ENCODE measurements at regions not wholly inside any gene's neighbourhood (a gene's known extent, or its start where the extent isn't known, plus 50 kb on each side); places are given as distances from the start of the nearest gene placed in this dataset.

DNA sequence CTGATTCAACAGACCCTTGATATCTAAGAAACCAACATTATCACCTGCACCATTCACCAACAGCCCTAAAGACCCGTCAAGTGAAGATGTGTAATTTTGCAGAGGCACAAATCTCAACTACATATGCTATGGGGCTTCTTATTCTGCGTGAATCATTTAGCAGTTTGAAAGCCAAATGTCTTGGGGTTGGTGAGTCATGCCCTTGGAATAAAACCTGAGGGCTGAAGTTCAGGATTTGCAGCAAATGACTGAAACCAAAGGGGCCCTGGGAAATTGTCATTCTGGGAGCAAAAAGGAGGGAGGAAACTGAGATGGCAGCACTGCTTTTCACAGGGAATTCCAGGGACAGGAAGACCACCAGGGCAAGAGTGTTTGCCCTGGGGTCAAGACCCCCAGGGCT lies 79.2 kb upstream of the TNR start:
- DNase-seq = no peak

GRCh38 chr1:175820456-175821025 lies 77.1 kb upstream of the TNR start:
- no peak for DNase-seq

DNA sequence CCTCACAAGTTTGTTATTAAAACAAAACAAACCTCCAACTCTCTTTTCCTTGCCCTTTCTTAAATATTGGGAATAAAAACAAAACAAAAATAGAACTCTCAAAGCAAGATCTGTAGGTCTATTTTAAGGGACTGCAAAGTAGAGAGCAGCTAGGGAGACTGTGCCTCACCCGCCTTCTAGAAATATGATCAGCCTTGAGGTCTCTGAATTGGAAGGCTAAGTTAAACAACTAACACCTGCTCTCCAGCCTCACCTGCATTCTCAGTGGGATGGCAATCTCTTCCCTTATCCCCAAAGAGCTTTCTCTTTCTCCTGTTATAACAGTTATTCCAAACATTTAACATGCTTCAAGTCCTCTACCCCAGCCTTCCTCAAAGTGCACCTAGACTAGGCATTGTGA lies 75.5 kb upstream of the TNR start:
- no peak for DNase-seq

GRCh38 chr1:175817445-175817844 lies 74.0 kb upstream of the TNR start:
- DNase-seq = no peak

DNA sequence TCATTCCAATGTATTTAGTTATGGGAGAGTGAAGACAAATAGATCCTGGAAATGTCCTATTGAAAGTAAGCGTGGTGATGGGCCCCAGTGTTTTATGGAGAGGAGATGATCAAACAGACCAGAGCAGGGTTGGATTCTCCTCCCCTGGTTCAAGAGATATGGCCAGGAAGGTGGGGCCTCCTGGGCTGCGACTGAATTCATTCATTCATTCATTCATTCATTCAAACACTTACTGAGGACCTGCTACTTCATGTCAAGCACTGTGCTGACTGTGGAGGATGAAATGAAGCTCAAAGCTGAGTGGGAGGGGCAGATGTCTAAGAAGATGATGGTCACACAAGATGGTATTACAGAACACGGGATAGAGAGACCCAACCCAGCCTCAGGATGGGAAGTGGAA lies 71.5 kb upstream of the TNR start:
- no peak for DNase-seq

DNA sequence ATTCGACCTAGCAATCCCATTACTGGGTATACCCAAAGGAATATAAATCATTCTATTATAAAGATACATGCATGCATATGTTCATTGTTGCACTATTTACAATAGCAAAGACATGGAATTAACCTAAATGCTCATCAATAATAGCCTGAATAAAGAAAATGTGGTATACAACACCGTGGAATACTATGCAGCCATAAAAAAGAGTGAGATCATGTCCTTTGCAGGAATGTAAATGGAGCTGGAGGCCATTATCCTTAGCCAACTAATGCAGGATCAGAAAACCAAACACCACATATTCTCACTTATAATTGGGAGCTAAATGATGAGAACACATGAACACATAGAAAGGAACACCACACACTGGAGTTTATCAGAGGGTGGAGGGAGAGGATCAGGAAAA lies 69.5 kb upstream of the TNR start:
- no peak for DNase-seq

GRCh38 chr1:175810305-175810704 lies 66.9 kb upstream of the TNR start:
- no peak for DNase-seq

- no peak for DNase-seq
These were observed 65.6 kb upstream of the TNR start for GRCh38 chr1:175808999-175809398.

DNA sequence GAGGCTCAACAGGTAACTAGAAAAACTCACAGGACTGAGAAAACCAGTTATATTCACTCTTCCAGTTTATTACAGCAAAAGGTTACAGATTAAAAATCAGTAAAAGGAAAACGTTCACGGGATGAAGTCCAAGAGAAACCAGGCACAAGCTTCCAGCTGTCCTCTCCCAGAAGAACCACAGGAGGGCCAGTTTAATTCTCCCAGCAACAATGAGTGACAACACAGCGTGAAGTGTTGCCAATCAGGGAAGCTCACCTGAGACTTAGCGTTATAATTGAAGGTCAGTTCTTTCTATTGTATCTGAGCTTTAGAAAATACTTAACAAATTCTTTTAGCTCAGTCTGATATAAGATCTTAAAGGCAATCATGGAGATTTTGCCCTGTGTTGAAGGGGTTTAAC lies 65.2 kb upstream of the TNR start:
- no peak for DNase-seq

DNA sequence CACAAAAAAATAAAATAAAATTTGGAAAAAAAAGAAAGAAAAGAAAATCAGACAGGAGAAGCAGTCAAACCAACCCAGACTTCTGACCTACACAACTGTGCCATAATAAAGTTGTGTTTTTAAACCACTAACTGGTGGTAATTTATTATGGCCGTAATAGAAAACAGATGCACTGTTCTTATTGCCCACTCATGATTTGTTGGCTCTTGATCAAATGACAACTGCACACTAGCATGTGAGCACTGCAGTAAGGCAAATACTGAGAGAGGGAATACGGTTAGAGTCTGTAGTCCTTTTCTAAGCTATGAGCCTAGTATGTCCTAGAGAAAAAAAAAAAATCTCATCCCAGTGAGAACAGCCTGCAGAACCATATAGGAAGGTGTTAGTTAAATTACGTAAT lies 61.2 kb upstream of the TNR start:
- no peak for DNase-seq

DNA sequence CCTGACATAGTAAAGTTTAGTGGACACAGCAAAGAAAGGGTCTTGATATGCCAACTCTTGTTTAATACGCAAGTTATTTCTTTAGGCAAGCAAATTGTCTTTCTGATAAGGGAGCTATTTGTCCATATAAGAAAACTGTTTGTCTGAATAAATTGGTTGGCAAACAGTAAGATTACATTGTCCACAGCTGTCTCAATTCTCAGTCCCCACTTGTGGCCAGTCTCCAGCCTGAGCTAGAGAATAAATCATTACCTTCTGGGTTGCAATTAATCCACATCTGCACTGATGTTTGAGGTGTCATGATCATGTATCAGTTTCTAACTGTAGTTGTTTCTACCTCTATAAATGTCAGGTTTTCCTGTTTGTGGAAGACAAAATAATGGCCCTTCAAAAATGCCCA lies 60.0 kb upstream of the TNR start:
- no peak for DNase-seq

- DNase-seq = no peak
These were observed 59.2 kb upstream of the TNR start for GRCh38 chr1:175802407-175803123.

DNA sequence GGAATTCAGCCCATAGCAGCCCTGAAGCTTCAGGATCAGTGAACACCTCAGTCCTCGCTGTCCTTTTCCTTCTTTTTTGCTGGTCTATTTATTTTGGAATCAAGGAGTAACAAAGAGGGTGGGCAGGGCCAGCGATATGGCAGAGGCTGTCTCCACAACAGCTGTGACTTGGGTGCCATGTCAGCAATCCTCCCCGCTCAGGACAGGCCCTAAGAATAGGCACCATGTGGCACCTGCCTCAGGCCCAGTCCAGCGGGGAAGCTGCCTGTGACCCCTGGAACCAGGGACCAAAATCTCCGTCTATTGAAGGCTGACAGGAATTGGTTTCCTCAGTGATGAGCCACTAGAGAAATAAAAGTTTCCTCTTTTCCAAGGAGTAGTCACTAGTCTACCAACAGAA lies 58.6 kb upstream of the TNR start:
- DNase-seq = no peak

DNA sequence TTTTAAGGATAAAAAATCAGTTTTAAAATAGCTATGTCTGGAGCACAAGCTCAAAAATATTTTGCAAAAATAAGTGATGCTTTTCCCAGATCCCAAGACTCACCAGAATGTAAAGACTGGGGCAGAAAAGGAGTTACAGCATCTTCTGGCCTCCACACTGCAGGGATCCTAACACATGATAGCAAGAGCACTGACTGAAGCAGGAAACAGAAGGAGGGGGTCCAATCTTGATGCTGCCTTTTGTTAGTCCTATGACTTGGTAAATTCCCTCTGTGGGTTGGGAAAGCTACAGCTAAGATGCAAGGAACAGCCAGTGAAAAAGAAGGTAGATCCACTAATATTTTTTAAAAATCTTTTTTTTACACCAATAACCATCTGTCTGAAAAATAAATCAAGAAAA lies 54.2 kb upstream of the TNR start:
- no peak for DNase-seq

DNA sequence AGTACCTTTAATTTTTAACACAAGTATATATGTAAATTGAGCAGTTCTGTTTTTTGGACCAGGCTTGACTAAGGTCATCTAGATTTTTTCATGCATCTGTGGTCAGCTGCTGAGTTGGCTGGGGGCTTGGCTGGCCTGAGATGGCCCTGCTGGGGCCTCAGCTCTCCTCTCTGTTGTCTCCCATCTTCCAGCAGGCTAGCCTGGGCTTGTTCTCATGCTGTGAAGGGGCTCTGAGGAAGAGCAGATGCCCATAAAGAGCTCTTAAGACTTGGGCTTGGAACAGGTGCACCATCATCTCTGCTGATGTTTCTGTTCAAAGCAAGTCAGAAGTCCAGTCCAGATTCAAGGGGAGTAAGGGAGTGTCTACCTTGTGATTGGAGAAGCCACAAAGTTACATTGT lies 51.2 kb upstream of the TNR start:
- DNase-seq = peak; percentile 6

GRCh38 chr1:175793617-175794016 lies 50.2 kb upstream of the TNR start:
- no peak for DNase-seq
